ENCODE measurements at regions not wholly inside any gene's neighbourhood (a gene's known extent, or its start where the extent isn't known, plus 50 kb on each side); places are given as distances from the start of the nearest gene placed in this dataset.
"Not testable (repeated sequence)": the region's sequence is repeated elsewhere in the genome, so short reads cannot be mapped to it uniquely, and the experiment has no call there.

GRCh38 chr2:48050711-48051110 is 144.4 kb upstream of the FBXO11 start:
- H3F3A ChIP-seq (ENCODE audit: low read depth), result no peaks in the 10 kb centered on the region
- H3K79me2 ChIP-seq (ENCODE audit: insufficient read depth, low read length), result no peaks in the 10 kb centered on the region
- TF ChIP-seq, protein P1, sequence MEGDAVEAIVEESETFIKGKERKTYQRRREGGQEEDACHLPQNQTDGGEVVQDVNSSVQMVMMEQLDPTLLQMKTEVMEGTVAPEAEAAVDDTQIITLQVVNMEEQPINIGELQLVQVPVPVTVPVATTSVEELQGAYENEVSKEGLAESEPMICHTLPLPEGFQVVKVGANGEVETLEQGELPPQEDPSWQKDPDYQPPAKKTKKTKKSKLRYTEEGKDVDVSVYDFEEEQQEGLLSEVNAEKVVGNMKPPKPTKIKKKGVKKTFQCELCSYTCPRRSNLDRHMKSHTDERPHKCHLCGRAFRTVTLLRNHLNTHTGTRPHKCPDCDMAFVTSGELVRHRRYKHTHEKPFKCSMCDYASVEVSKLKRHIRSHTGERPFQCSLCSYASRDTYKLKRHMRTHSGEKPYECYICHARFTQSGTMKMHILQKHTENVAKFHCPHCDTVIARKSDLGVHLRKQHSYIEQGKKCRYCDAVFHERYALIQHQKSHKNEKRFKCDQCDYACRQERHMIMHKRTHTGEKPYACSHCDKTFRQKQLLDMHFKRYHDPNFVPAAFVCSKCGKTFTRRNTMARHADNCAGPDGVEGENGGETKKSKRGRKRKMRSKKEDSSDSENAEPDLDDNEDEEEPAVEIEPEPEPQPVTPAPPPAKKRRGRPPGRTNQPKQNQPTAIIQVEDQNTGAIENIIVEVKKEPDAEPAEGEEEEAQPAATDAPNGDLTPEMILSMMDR (conservative IDR thresholded peaks at IDR 0.05; ENCODE audit: low read length), result no peak
- no peak for TF ChIP-seq EZH2phosphoT487 (IDR thresholded peaks at IDR 0.05; ENCODE audit: borderline replicate concordance)
- H3K4me2 ChIP-seq (ENCODE audit: low read depth, low read length, poor library complexity, severe bottlenecking), result no peak overlapping the region
- H4K20me1 ChIP-seq (ENCODE audit: insufficient read depth, low read length, poor library complexity, severe bottlenecking), result no peaks in the 10 kb centered on the region
- no peaks in the 10 kb centered on the region for H3K36me3 ChIP-seq (ENCODE audit: insufficient read depth, low read length)
- H3K9me3 ChIP-seq (ENCODE audit: insufficient read depth, low read depth, low read length), result no peaks in the 10 kb centered on the region
- no peaks in the 10 kb centered on the region for H3K4me1 ChIP-seq (ENCODE audit: insufficient read depth, low read length, poor library complexity, severe bottlenecking)
- no peaks in the 10 kb centered on the region for H3K27me3 ChIP-seq (ENCODE audit: insufficient read depth, low read length, poor library complexity, severe bottlenecking)
- no peak overlapping the region for H3K4me3 ChIP-seq (ENCODE audit: low read length, poor library complexity, severe bottlenecking)
- H3K9me2 ChIP-seq (replicated peaks; ENCODE audit: low read depth, low read length), result no peaks in the 10 kb centered on the region
- no peak overlapping the region for H3K9ac ChIP-seq (ENCODE audit: low read depth, low read length, poor library complexity, severe bottlenecking)
- no peak overlapping the region for H2AFZ ChIP-seq (ENCODE audit: low read length)

DNA sequence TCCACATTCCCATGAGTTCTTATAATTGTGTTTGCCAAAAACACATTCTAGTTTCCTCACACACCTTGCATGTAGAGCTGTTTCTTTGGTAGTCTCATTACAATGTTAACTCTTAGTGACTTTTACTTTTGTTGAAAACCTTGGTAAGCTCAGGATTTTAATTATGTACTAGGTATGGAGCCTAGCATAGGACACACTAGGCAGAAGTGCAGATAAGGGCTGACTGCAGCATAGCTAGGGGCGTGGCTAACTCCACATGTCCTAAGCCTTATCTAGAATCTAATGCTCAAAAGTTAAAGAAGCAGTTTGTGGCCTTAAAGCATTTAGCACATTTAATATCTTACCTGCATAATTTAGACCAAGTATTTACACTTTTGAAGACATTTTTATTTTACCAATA is 153.7 kb upstream of the FBXO11 start:
- Histone ChIP-seq H3K79me2 (ENCODE audit: insufficient read depth, low read length) (no peaks in the 10 kb centered on the region), H3K4me3 (ENCODE audit: low read length, poor library complexity, severe bottlenecking) (no peak overlapping the region), H3K9me2 (replicated peaks; ENCODE audit: low read depth, low read length) (no peaks in the 10 kb centered on the region), H3F3A (ENCODE audit: low read depth) (no peaks in the 10 kb centered on the region), H4K20me1 (ENCODE audit: insufficient read depth, low read length, poor library complexity, severe bottlenecking) (no peaks in the 10 kb centered on the region), H3K9ac (ENCODE audit: low read depth, low read length, poor library complexity, severe bottlenecking) (no peak overlapping the region), H3K4me1 (ENCODE audit: insufficient read depth, low read length, poor library complexity, severe bottlenecking) (no peaks in the 10 kb centered on the region), H3K27me3 (ENCODE audit: insufficient read depth, low read length, poor library complexity, severe bottlenecking) (no peaks in the 10 kb centered on the region), H3K4me2 (ENCODE audit: low read depth, low read length, poor library complexity, severe bottlenecking) (no peak overlapping the region), H3K9me3 (ENCODE audit: insufficient read depth, low read depth, low read length) (no peaks in the 10 kb centered on the region), H3K36me3 (ENCODE audit: insufficient read depth, low read length) (no peaks in the 10 kb centered on the region), H2AFZ (ENCODE audit: low read length) (no peak overlapping the region)
- TF ChIP-seq EZH2phosphoT487 (IDR thresholded peaks at IDR 0.05; ENCODE audit: borderline replicate concordance), result no peak
- TF ChIP-seq, protein P1 (conservative IDR thresholded peaks at IDR 0.05; ENCODE audit: low read length), result no peak

DNA sequence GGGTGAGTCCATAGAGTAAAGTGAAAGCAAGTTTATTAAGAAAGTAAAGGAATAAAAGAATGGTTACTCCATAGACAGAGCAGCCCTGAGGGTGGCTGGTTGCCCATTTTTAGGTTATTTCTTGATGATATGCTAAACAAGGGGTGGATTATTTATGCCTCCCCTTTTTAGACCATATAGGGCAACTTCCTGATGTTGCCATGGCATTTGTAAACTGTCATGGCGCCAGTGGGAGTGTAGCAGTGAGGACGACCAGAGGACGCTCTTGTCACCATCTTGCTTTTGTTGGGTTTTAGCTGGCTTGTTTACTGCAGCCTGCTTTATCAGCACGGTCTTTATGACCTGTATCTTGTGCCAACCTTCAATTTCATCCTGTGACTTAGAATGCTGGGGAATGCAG is 155.4 kb upstream of the FBXO11 start:
- H3K27me3 ChIP-seq (ENCODE audit: insufficient read depth, low read length, poor library complexity, severe bottlenecking); H2AFZ ChIP-seq (ENCODE audit: low read length); H3K9me2 ChIP-seq (replicated peaks; ENCODE audit: low read depth, low read length); H3K4me1 ChIP-seq (ENCODE audit: insufficient read depth, low read length, poor library complexity, severe bottlenecking); H3K79me2 ChIP-seq (ENCODE audit: insufficient read depth, low read length); H3K9me3 ChIP-seq (ENCODE audit: insufficient read depth, low read depth, low read length); H3K36me3 ChIP-seq (ENCODE audit: insufficient read depth, low read length); H3K4me3 ChIP-seq (ENCODE audit: low read length, poor library complexity, severe bottlenecking); H3F3A ChIP-seq (ENCODE audit: low read depth); H4K20me1 ChIP-seq (ENCODE audit: insufficient read depth, low read length, poor library complexity, severe bottlenecking); H3K4me2 ChIP-seq (ENCODE audit: low read depth, low read length, poor library complexity, severe bottlenecking); H3K9ac ChIP-seq (ENCODE audit: low read depth, low read length, poor library complexity, severe bottlenecking): not testable (repeated sequence)

DNA sequence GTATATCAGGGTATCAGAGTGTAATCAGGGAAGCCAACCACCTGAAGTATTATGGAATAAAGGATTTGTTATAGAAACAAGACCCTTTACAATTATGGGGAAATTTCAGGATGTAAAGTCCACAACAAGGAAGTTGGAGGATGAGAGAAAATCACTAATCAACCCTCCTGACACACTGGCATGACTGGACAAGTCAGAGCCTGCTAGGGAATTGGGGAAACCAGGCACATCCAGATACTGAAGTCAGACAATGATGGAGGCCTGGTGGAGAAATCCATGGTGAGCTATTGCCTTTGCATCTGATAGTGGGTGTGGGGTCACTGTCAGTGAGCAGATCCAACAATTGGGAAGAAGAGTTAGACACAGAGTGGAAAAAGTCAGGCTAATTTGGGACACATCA is 158.8 kb upstream of the FBXO11 start:
- Histone ChIP-seq H3K79me2 (ENCODE audit: insufficient read depth, low read length) (no peaks in the 10 kb centered on the region), H3K36me3 (ENCODE audit: insufficient read depth, low read length) (no peaks in the 10 kb centered on the region), H4K20me1 (ENCODE audit: insufficient read depth, low read length, poor library complexity, severe bottlenecking) (no peaks in the 10 kb centered on the region), H3F3A (ENCODE audit: low read depth) (no peaks in the 10 kb centered on the region), H3K4me3 (ENCODE audit: low read length, poor library complexity, severe bottlenecking) (no peak overlapping the region), H3K4me2 (ENCODE audit: low read depth, low read length, poor library complexity, severe bottlenecking) (no peak overlapping the region), H2AFZ (ENCODE audit: low read length) (no peak overlapping the region), H3K27me3 (ENCODE audit: insufficient read depth, low read length, poor library complexity, severe bottlenecking) (no peaks in the 10 kb centered on the region), H3K4me1 (ENCODE audit: insufficient read depth, low read length, poor library complexity, severe bottlenecking) (no peaks in the 10 kb centered on the region), H3K9ac (ENCODE audit: low read depth, low read length, poor library complexity, severe bottlenecking) (no peak overlapping the region), H3K9me3 (ENCODE audit: insufficient read depth, low read depth, low read length) (no peaks in the 10 kb centered on the region), H3K9me2 (replicated peaks; ENCODE audit: low read depth, low read length) (no peaks in the 10 kb centered on the region)
- TF ChIP-seq EZH2phosphoT487 (IDR thresholded peaks at IDR 0.05; ENCODE audit: borderline replicate concordance), result no peak
- TF ChIP-seq, protein P1 (conservative IDR thresholded peaks at IDR 0.05; ENCODE audit: low read length), result no peak
